ENCODE measurements at regions not wholly inside any gene's neighbourhood (a gene's known extent, or its start where the extent isn't known, plus 50 kb on each side); places are given as distances from the start of the nearest gene placed in this dataset.

GRCh38 chr13:29931696-29932095 is 81.3 kb upstream of the UBL3 start:
- TF ChIP-seq, protein P1, sequence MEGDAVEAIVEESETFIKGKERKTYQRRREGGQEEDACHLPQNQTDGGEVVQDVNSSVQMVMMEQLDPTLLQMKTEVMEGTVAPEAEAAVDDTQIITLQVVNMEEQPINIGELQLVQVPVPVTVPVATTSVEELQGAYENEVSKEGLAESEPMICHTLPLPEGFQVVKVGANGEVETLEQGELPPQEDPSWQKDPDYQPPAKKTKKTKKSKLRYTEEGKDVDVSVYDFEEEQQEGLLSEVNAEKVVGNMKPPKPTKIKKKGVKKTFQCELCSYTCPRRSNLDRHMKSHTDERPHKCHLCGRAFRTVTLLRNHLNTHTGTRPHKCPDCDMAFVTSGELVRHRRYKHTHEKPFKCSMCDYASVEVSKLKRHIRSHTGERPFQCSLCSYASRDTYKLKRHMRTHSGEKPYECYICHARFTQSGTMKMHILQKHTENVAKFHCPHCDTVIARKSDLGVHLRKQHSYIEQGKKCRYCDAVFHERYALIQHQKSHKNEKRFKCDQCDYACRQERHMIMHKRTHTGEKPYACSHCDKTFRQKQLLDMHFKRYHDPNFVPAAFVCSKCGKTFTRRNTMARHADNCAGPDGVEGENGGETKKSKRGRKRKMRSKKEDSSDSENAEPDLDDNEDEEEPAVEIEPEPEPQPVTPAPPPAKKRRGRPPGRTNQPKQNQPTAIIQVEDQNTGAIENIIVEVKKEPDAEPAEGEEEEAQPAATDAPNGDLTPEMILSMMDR (IDR thresholded peaks at IDR 0.05): no peak
- TF ChIP-seq POLR2AphosphoS5 (IDR thresholded peaks at IDR 0.05): no peak
- TF ChIP-seq EP300 (IDR thresholded peaks at IDR 0.05): no peak
- TF ChIP-seq POLR2A (IDR thresholded peaks at IDR 0.05): no peak
- Histone ChIP-seq H3K27me3 (no peaks in the 10 kb centered on the region), H3K4me1 (peaks cover 0 to 7% (median 5%) of the 10 kb centered on the region in 4 donors), H3K4me3 (no peak overlapping the region), H3K27ac (no peak overlapping the region), H3K36me3 (no peaks in the 10 kb centered on the region), H3K9me3 (no peaks in the 10 kb centered on the region)
- ATAC-seq (ENCODE audit: low FRiP score in 2 of 2) (no peak), DNase-seq (no peak)

DNA sequence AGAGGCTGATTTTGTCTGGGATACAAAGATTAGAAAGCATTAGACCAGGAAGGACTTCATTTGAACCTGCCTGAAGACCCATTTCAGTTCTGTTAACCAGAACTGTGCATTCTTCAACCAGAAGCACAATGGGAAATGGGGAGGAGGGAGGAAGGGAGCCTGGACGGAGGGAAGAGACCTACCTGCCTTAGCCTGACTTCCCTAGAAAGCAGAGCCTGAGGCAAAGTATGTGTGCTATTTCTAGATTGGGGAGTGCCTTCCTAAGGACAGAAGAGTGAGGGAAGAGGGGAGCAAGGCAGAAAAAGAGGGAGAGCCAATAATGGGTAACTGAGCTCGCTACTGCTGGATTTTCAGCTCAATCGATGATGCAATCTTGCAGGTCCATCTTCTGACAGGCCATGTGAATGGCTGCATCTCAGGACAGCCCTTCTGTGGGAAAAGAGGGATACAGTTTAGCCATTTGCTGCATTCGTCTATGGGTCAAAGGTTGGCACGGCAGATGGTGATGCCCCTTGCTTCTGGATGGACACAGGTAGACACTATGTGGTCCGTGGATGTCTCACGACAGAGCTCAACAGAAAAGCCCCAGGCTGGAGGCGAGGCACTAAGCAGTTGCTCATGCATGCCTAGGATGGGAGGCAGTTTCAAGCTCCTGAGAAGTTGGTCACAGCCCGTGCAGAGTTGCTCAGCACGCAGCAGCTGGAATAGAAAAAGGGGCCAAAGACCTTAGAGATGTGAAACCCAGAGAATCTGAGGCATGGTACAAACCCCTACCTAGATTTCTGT is 78.8 kb upstream of the UBL3 start:
- WGBS, 2 donors: 87 to 92% methylated on average over 10 of the region's 10 CpGs
- TF ChIP-seq, protein P1 (IDR thresholded peaks at IDR 0.05): no peak
- TF ChIP-seq POLR2AphosphoS5 (IDR thresholded peaks at IDR 0.05) (no peak), POLR2A (IDR thresholded peaks at IDR 0.05) (no peak), EP300 (IDR thresholded peaks at IDR 0.05) (no peak)
- peaks cover 9 to 17% (median 13%) of the 10 kb centered on the region in 4 donors for H3K4me1 ChIP-seq
- DNase-seq: no peak
- no peaks in the 10 kb centered on the region for H3K36me3 ChIP-seq
- no peaks in the 10 kb centered on the region for H3K27me3 ChIP-seq
- H3K27ac ChIP-seq: no peak overlapping the region
- ATAC-seq (ENCODE audit: low FRiP score in 2 of 2): no peak
- no peaks in the 10 kb centered on the region for H3K9me3 ChIP-seq
- no peak overlapping the region for H3K4me3 ChIP-seq

DNA sequence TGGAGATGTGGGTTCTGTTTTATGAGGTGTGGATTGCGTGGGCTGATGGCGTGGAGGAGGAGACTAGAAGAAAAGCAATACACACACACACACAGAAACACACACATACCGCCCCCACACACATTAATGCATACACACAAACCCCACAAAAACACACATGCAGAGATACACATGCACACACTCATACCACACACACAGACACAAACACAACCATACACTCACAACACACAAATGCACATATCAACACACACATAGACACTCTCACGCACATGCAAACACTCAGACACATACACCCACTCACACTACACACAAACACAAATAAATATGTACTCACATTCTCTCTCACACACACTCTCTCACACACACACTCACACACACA is 75.7 kb upstream of the UBL3 start:
- no peaks in the 10 kb centered on the region for H3K9me3 ChIP-seq
- DNase-seq (no peak), ATAC-seq (ENCODE audit: low FRiP score in 2 of 2) (no peak)
- WGBS, 2 donors: 75 to 87% methylated on average over 4 of the region's 4 CpGs
- peaks cover 16 to 31% (median 24%) of the 10 kb centered on the region in 4 donors for H3K4me1 ChIP-seq
- peak overlapping the region in 1 of 4 donors; percentile 77 for H3K27ac ChIP-seq
- H3K36me3 ChIP-seq: no peaks in the 10 kb centered on the region
- no peaks in the 10 kb centered on the region for H3K27me3 ChIP-seq
- TF ChIP-seq, protein P1 (IDR thresholded peaks at IDR 0.05): no peak
- TF ChIP-seq EP300 (IDR thresholded peaks at IDR 0.05): no peak
- no peak for TF ChIP-seq POLR2A (IDR thresholded peaks at IDR 0.05)
- no peak for TF ChIP-seq POLR2AphosphoS5 (IDR thresholded peaks at IDR 0.05)
- H3K4me3 ChIP-seq: no peak overlapping the region

DNA sequence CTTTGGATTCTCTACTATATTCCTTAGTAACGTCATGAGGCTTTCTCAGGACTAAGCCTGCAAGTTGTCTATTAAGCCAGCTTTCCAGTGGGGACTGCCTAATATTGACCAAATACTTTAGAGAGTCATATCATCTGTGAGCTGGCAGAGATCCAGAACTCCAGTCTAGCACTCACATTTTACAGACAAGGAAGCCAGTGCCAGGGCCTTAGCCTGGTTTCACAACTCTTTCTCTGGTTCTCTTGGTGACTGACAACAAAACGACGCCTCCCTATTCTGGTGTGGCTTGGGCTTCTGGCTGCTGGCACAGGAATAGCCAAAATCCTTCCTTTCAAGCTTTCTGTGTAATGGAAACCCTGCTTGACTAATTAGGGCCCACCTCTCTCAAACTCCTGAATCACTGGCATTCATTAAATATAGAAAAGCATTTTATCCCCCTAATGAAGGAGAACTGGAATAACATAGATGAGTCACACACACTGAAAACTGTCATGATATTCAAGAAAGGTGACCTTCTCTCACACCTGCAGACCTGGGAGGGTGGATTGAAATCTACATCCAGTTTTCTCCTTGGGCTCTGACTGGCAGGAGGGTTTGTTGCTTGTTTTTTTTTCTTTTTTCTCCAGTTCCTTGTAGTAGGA is 75.2 kb upstream of the UBL3 start:
- Histone ChIP-seq H3K4me3 (no peak overlapping the region), H3K27me3 (no peaks in the 10 kb centered on the region), H3K4me1 (peaks cover 16 to 31% (median 24%) of the 10 kb centered on the region in 4 donors), H3K9me3 (no peaks in the 10 kb centered on the region), H3K36me3 (no peaks in the 10 kb centered on the region), H3K27ac (peak overlapping the region; percentile 77 to 85 (median 78))
- 24 to 36% methylated on average over 3 of the region's 3 CpGs for WGBS, 2 donors
- ATAC-seq (ENCODE audit: low FRiP score in 2 of 2): peak; percentile 76
- DNase-seq: peak in 1 of 2 donors; percentile 94
- TF ChIP-seq POLR2AphosphoS5 (IDR thresholded peaks at IDR 0.05) (peak in 1 of 2 donors; percentile 57), POLR2A (IDR thresholded peaks at IDR 0.05) (peak in 1 of 4 donors; percentile 27), EP300 (IDR thresholded peaks at IDR 0.05) (peak in 1 of 4 donors; percentile 73)
- TF ChIP-seq, protein P1 (IDR thresholded peaks at IDR 0.05): no peak

All from upper lobe of left lung (tissue), 6 donors.